Neural cell (in vitro differentiated cells): ENCODE measurements at regions not wholly inside any gene's neighbourhood (a gene's known extent, or its start where the extent isn't known, plus 50 kb on each side); places are given as distances from the start of the nearest gene placed in this dataset.

Source experiments
- H2AFZ ChIP-seq: fragments of 200-600, 300-800 bp; sonication (generic), shearing (Covaris generic); 2 replicates; pipeline ENCODE4 v1.6.0; 2014; ENCODE audit warnings: low read depth, mild to moderate bottlenecking, antibody characterized with exemption, low read length, moderate library complexity
- H3F3A ChIP-seq: fragments of 200-600 bp; shearing (Covaris generic); 2 replicates; pipeline ENCODE4 v1.6.1; 2016; ENCODE audit warnings: mild to moderate bottlenecking, moderate library complexity, mixed read lengths, antibody characterized with exemption, low read length; ENCODE audit not compliant: insufficient read depth, poor library complexity, severe bottlenecking
- H3K27ac ChIP-seq: fragments of 200-600, 300-800 bp; sonication (generic), shearing (Covaris generic); 2 replicates; pipeline ENCODE4 v1.5.1; 2014; ENCODE audit warnings: mild to moderate bottlenecking, low read length, moderate library complexity
- H3K27me3 ChIP-seq: fragments of 300-800, 200-600 bp; sonication (generic), shearing (Covaris generic); 2 replicates; pipeline ENCODE4 v1.6.0; 2014; ENCODE audit warnings: mild to moderate bottlenecking, low read depth, low read length, moderate library complexity; ENCODE audit not compliant: insufficient read depth
- H3K36me3 ChIP-seq: fragments of 300-800, 200-600 bp; sonication (generic), shearing (Covaris generic); 2 replicates; pipeline ENCODE4 v1.5.1; 2014; ENCODE audit warnings: mild to moderate bottlenecking, antibody characterized with exemption, low read length, moderate library complexity; ENCODE audit not compliant: insufficient read depth
- H3K4me2 ChIP-seq: fragments of 300-800, 200-600 bp; sonication (generic), shearing (Covaris generic); 2 replicates; pipeline ENCODE4 v1.6.0; 2014; ENCODE audit warnings: mild to moderate bottlenecking, low read length
- H3K4me3 ChIP-seq: fragments of 300-800, 200-600 bp; sonication (generic), shearing (Covaris generic); 2 replicates; pipeline ENCODE4 v1.5.1; 2014; ENCODE audit warnings: mild to moderate bottlenecking, low read length, moderate library complexity
- H3K79me2 ChIP-seq: fragments of 200-600 bp; shearing (Covaris generic); replicated peaks from 2 replicates; pipeline ENCODE4 v1.6.0; 2014; ENCODE audit warnings: mild to moderate bottlenecking, low read length, moderate library complexity; ENCODE audit not compliant: insufficient read depth
- H3K9ac ChIP-seq: fragments of 300-800, 200-600 bp; sonication (generic), shearing (Covaris generic); 2 replicates; pipeline ENCODE4 v1.6.1; 2016; ENCODE audit warnings: mild to moderate bottlenecking, low read length, mixed read lengths
- H3K9me2 ChIP-seq: fragments of 200-600 bp; shearing (Covaris generic); 2 replicates; pipeline ENCODE4 v1.6.1; 2016; ENCODE audit warnings: mild to moderate bottlenecking, low read length, mixed read lengths; ENCODE audit not compliant: insufficient read depth
- H3K9me3 ChIP-seq: fragments of 200-600, 300-800 bp; sonication (generic), shearing (Covaris generic); 2 replicates; pipeline ENCODE4 v1.6.1; 2016; ENCODE audit warnings: mild to moderate bottlenecking, mixed run types, low read length, moderate library complexity, mixed read lengths
- H4K20me1 ChIP-seq: fragments of 200-600 bp; shearing (Covaris generic); 2 replicates; pipeline ENCODE4 v1.6.1; 2016; ENCODE audit warnings: mild to moderate bottlenecking, mixed run types; ENCODE audit not compliant: insufficient read depth
- EP300 ChIP-seq: fragments of 450-650 bp; conservative IDR thresholded peaks from 2 replicates; pipeline ENCODE4 v1.6.1; 2014; ENCODE audit warnings: antibody characterized with exemption, mild to moderate bottlenecking, moderate library complexity; ENCODE audit not compliant: poor library complexity, severe bottlenecking
- EZH2 ChIP-seq: fragments of 200-600, 300-800 bp; shearing (Covaris generic), sonication (generic); IDR thresholded peaks from 2 replicates; pipeline ENCODE4 v1.6.1; 2014; ENCODE audit warnings: antibody characterized with exemption, low read length, borderline replicate concordance, mild to moderate bottlenecking; ENCODE audit not compliant: insufficient read depth, poor library complexity, severe bottlenecking
- MXI1 ChIP-seq: fragments of 450-650 bp; conservative IDR thresholded peaks from 2 replicates; pipeline ENCODE4 v1.6.1; 2014; ENCODE audit warnings: antibody characterized with exemption, mild to moderate bottlenecking; ENCODE audit not compliant: poor library complexity, severe bottlenecking
- POLR2AphosphoS5 ChIP-seq: IDR thresholded peaks from 2 replicates; pipeline ENCODE4 v1.6.1; 2012
- RAD21 ChIP-seq: fragments of 450-650 bp; conservative IDR thresholded peaks from 2 replicates; pipeline ENCODE4 v1.6.1; 2014; ENCODE audit warnings: antibody characterized with exemption, mild to moderate bottlenecking, moderate library complexity
- REST ChIP-seq: IDR thresholded peaks from 2 replicates; pipeline ENCODE4 v1.6.1; 2012; ENCODE audit warnings: borderline replicate concordance
- SMC3 ChIP-seq: fragments of 450-650 bp; conservative IDR thresholded peaks from 2 replicates; pipeline ENCODE4 v1.6.1; 2014; ENCODE audit warnings: antibody characterized with exemption, mild to moderate bottlenecking, moderate library complexity; ENCODE audit not compliant: poor library complexity
- TAF1 ChIP-seq: IDR thresholded peaks from 2 replicates; pipeline ENCODE4 v1.6.1; 2012; ENCODE audit warnings: low read depth
- TF ChIP-seq, protein P1 (sequence below): fragments of 450-650 bp; IDR thresholded peaks from 2 replicates; pipeline ENCODE4 v1.5.1; 2014; ENCODE audit warnings: antibody characterized with exemption, mild to moderate bottlenecking, moderate library complexity; ENCODE audit not compliant: poor library complexity, severe bottlenecking

DNA sequence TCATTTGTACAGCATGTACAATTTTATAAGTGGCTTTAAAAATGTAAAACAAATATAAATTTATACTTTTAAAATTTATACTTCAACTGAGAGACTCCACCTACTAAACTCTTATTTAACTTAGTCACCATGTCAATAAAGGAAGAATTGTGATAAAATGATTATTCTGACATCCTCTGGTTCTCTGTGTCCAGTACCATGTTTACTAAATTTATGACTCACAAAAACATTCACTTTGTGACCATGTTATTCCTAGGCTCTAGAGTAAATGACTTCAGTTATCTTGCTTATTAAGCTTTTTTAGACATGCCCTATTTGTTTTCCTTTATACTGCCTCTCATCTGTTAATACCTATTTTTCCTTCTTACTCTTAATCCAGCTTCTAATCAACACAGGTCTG, 959.6 kb upstream of the SLC39A10 start:
- Histone ChIP-seq H3F3A (no peaks in the 10 kb centered on the region), H3K27me3 (no peaks in the 10 kb centered on the region), H4K20me1 (no peaks in the 10 kb centered on the region), H3K27ac (no peak overlapping the region), H3K4me2 (no peak overlapping the region), H2AFZ (no peak overlapping the region), H3K9ac (no peak overlapping the region), H3K9me3 (no peaks in the 10 kb centered on the region), H3K9me2 (no peaks in the 10 kb centered on the region), H3K36me3 (no peaks in the 10 kb centered on the region), H3K4me3 (no peak overlapping the region), H3K79me2 (no peaks in the 10 kb centered on the region)
- TF ChIP-seq TAF1 = no peak
- TF ChIP-seq EP300 = no peak
- no peak for TF ChIP-seq MXI1
- no peak for TF ChIP-seq POLR2AphosphoS5
- no peak for TF ChIP-seq EZH2
- TF ChIP-seq RAD21 = no peak
- TF ChIP-seq SMC3 = no peak
- no peak for TF ChIP-seq REST
- TF ChIP-seq, protein P1, sequence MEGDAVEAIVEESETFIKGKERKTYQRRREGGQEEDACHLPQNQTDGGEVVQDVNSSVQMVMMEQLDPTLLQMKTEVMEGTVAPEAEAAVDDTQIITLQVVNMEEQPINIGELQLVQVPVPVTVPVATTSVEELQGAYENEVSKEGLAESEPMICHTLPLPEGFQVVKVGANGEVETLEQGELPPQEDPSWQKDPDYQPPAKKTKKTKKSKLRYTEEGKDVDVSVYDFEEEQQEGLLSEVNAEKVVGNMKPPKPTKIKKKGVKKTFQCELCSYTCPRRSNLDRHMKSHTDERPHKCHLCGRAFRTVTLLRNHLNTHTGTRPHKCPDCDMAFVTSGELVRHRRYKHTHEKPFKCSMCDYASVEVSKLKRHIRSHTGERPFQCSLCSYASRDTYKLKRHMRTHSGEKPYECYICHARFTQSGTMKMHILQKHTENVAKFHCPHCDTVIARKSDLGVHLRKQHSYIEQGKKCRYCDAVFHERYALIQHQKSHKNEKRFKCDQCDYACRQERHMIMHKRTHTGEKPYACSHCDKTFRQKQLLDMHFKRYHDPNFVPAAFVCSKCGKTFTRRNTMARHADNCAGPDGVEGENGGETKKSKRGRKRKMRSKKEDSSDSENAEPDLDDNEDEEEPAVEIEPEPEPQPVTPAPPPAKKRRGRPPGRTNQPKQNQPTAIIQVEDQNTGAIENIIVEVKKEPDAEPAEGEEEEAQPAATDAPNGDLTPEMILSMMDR = no peak

- H3K9ac ChIP-seq = no peak overlapping the region
- no peak overlapping the region for H3K4me3 ChIP-seq
- no peaks in the 10 kb centered on the region for H3K9me2 ChIP-seq
- H3K79me2 ChIP-seq = no peaks in the 10 kb centered on the region
- TF ChIP-seq TAF1 (no peak), SMC3 (no peak), POLR2AphosphoS5 (no peak), MXI1 (no peak), EZH2 (no peak), EP300 (no peak), RAD21 (no peak), REST (no peak)
- TF ChIP-seq, protein P1 = no peak
- H3K4me2 ChIP-seq = no peak overlapping the region
- no peaks in the 10 kb centered on the region for H3K27me3 ChIP-seq
- H3K36me3 ChIP-seq = no peaks in the 10 kb centered on the region
- H3K9me3 ChIP-seq = no peaks in the 10 kb centered on the region
- no peak overlapping the region for H3K27ac ChIP-seq
- no peaks in the 10 kb centered on the region for H4K20me1 ChIP-seq
- no peaks in the 10 kb centered on the region for H3F3A ChIP-seq
- no peak overlapping the region for H2AFZ ChIP-seq
Measured at GRCh38 chr2:194696690-194697089, 960.3 kb upstream of the SLC39A10 start.
